DND-41 (cell line): ENCODE measurements at regions not wholly inside any gene's neighbourhood (a gene's known extent, or its start where the extent isn't known, plus 50 kb on each side); places are given as distances from the start of the nearest gene placed in this dataset.

ENCODE experiments used
- CTCF ChIP-seq: IDR thresholded peaks from 2 replicates; pipeline ENCODE4 v1.5.1; 2012; ENCODE audit warnings: borderline replicate concordance, low read length, moderate library complexity, mild to moderate bottlenecking; ENCODE audit not compliant: poor library complexity, severe bottlenecking; ENCODE audit errors: extremely low read depth
- EZH2 ChIP-seq: IDR thresholded peaks from 3 replicates; pipeline ENCODE4 v1.6.1; 2012; ENCODE audit warnings: borderline replicate concordance, low read depth, mild to moderate bottlenecking, moderate library complexity, low read length, inconsistent platforms; ENCODE audit not compliant: severe bottlenecking

DNA sequence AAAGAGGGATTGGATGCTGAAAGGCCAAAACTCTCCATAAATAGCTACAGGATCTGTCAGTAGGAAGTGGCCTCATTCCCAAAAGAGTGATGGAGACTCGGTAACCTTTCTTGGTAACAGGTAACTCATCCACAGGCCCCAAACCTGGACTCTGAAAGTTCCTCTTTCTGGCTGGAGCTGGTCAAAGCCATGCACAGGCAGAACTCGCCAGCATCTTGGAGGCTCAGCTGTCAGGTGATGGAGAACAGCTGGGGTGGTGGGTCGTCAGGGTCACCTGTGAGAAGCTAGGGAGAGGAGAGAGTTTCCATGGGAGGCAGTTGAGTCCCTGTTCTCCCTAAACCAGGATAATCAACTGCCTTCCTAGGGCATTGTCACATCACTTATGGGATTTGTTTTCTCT, 354.3 kb upstream of the GATB start:
- no peak for TF ChIP-seq EZH2
- TF ChIP-seq CTCF: no peak
